HG03558 (cell line): ENCODE measurements at regions not wholly inside any gene's neighbourhood (a gene's known extent, or its start where the extent isn't known, plus 50 kb on each side); places are given as distances from the start of the nearest gene placed in this dataset.

Experiments used
- ATAC-seq: cut with Tn5 transposase; IDR thresholded peaks from one replicate; pipeline ENCODE4 v1.9.1; 2021; ENCODE audit warnings: moderate number of reproducible peaks; ENCODE audit not compliant: unreplicated experiment; ENCODE audit errors: extremely low read depth

DNA sequence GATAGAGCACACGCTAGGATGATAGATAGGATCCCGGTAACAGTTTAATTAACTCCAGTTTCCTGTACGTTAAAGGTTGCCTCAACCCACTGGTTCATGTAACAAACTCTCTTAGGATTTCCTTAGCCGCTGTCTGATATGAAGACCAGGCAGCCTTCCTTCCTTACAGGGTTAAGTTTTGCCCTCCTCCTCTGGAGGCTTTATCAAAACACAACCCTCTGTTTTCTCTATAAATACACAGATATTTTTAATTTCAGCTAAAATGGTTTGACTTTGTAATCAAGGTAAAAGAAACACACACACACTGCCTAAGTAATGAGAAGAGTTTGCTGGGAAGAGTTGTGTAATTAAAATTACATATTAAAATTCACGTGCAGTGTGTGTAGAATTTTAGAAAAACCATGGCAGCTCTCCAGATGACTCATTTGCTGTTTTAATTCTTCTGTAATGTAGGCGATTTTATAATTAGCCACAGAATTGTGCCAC, 369.8 kb downstream of the CSNK1G3 start:
- no peak for ATAC-seq

DNA sequence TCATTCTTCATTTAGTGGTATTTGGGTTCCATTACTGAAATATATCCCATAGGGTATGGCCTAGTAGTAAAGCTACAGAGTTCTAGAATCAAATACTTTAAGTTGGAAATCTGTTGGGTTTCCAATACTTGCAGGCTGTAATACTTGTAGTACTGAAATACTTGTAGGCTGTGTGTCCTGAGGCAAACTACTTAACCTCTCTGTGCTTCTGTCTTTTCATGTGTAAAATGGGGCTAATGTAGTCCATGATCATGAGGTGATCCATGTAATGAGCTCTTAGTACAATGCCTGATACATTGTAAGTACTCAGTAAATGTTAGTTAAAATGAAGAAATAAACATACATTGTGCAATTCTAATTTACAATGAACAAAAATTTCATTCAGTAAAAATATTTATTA, 368.9 kb downstream of the CSNK1G3 start:
- ATAC-seq = no peak

DNA sequence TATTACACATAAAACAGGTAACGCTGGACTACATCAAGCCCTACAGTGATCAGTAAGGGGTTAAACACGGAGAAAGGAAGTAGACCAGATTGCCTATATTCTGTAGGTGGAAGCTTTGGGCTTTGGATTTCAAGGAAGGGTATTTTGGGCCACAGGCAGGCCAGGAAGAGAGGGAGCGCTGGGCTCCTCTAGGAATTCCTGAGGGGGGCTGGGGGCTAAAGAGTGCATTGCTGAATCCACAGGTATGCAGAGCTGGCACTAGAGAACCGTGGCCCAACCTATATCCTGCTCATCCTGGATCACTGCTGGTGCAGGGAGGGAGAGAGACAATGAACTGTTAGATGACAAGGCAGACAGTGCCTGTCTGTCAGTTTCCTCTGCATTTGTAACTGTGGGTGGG, 367.1 kb downstream of the CSNK1G3 start:
- ATAC-seq = no peak

DNA sequence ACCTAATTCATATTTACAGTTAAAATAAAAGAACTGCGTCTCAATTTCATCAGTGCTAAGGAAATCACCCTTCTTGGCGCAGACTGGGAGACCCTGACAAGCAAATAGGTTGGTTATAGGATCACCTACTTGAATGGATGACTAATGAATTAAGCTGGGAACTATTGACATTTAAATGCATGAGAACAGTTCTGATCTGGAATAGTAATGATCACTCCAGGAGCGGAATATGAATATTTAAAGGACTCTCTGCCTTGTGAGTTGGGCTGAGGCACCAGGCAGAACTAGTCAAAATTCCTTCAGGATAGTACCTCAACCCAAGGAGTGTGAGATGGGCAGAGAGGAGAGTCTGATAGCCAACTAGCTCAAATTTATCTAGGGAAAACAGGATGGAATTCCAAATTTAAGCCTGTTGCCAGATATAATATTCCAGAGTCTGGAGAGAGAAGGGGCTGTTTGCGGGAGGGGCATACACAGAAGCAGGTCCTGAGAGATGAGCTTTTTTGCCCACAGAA, 364.4 kb downstream of the CSNK1G3 start:
- ATAC-seq = no peak

DNA sequence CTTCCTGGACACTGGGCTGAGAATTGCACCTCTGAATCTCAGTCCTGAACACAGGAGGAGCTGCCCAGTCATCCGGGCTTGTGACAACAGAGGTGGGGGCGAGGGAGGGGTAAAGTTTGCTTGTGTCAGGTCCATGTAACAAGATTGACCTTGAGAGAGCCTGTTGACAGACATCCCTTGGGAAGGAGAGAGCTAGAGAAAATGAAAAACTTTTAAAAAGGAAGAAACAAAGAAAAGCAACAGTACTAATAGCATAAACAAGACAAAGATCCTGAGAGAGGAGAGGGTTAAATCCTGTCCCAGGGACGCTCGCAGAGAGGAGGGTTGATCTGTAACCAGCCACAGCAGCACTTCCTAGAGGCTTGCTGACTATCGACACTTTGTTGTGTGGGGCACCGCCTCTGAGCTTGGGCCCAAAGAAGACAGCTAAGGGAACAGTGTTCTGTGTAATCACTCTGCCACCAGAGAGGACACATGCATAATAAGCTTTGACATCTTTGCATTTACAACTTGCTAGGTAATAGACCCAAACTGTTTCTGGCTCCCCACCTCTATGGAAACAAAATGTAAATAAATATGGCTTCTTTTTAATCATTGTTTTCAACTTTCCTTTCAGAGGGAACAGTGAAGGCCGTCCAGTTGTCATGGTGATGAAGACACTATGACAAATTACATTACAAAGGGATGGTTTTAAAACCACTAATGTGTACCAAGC, 363.7 kb downstream of the CSNK1G3 start:
- no peak for ATAC-seq

DNA sequence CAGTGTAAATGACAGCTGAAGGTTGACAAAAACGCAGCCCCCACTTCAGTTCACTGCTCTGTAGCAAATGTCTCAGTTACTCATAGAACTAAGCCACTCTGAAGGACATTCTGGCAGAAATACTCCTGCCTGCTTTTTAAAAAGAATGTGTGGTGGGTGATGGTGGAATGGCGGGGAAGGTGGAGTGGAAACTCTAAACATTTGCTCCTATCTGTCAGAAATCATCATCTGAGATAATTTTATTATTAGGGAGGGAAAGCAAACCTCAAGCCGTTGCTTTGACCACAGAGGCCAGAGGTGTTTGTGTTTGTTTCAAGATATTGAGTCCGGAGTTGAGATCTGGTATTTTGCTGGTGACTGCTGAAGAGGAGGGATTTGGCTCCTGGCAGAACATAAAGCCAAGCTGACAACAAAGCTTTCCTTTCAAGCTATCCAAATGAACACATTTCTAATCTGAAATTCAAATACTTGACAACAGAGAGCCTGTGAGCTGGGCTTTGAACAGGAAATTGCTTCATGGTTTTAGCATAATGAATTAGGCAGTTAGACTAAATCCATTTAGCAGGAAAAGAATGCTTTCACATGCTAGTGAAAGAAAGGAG, 362.7 kb downstream of the CSNK1G3 start:
- no peak for ATAC-seq

DNA sequence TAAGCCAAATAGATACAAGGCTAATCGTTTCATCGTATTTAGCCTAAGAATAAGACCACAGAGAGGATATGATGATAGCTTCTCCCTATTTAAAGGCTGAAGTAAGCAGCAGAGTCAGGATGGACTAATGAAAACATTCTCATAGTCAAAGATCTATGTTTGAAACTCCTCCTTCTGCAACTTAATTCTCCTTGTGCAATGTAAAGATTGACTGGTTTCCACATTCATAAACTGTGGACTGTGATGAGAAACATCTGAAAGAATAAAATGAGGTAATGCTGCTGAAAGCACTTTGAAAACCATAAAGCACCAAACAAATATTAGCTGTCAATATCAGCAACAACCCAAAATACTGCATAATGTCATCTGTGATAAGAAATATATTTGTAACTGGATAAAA, 361.9 kb downstream of the CSNK1G3 start:
- ATAC-seq = no peak

DNA sequence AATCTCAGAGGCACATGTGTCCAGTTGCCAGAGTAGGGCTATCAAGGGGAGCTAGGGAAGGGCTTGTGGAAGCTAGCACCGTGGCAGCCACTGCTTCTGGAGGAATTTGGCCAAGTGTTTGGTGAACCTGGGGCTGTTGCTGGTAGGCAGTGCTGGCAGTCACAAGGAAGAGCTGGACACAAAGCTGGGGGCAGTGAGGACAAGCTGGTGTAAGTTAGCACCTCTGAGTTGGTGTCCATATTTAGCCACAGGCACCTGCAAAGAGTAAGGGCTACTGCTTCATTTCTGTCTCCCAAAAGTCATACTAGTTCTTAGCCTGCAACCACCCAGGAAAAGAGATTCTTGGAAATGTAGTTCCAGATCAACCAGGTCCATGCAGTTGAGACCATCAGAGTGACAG, 359.4 kb downstream of the CSNK1G3 start:
- ATAC-seq = no peak

DNA sequence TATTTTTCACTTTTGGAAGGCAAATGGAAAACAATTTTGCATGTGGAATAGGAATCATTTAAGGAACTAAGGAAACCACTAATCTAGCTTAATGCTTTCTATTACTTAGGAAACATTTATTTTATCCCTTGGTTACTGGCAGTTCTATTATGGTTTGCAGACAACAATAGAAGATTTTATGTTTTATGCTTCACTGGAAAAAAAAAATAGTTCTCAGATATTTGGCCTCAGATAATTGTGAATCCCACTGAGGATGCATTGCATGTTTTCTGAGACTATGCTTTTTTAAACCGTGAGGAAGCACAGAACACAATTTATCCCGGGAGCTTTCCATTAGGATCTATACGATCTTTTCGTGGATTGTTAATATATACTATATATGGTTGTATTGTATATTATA, 356.9 kb downstream of the CSNK1G3 start:
- no peak for ATAC-seq

DNA sequence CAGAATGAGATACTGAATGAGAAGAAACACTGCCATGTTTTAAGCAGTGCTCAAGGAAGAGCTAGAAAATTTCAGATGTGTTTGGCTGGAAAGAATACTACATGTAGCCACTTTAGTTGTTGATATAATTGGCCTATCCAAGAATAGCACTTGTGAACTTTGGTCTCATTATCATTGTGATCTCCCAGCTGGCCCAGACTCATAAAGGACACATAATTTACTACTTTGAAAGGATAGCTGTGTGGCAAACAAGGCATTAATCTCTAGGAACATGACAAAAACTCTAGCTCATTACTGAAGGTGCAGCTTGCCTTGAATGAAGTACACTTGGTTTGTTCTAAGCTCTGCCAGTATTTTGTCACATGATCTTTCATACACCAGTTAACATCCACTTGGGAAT, 356.3 kb downstream of the CSNK1G3 start:
- ATAC-seq = no peak

DNA sequence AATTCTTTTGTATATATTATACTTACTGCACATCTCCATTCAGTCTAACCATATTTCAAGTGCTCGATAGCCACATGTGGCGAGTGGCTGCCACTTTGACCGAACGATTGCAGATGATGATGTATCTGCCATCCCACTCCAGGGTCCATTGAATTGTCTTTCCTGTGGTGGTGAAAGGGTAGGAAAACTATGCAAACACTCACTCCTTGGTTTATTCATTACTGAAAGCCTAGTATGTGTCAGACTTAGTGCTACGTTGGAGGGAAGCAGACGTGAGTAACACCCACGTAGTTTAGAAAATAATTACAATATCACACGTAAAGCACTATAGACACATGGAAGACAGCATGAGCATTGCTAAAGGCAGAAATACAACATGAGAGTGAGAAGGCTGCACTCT, 353.7 kb downstream of the CSNK1G3 start:
- ATAC-seq = no peak

DNA sequence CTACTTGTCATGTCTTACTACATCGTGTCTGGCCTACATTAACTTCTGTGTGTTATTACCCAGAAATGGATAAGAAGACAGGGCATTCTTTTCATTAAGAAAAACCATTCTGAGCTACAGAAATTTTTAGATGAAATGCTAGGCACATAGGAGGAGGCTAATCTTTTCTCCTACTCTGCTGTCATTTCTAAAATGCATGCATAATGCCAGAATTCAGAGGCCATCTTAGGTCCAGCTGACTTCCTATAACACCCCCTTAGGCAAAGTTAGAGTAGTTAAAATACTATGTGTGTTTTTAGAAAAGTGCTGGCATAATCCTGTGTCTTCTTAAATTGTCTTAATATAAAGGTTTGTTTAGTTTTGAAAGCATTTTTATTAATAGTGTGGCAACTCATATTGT, 352.6 kb downstream of the CSNK1G3 start:
- ATAC-seq = no peak

DNA sequence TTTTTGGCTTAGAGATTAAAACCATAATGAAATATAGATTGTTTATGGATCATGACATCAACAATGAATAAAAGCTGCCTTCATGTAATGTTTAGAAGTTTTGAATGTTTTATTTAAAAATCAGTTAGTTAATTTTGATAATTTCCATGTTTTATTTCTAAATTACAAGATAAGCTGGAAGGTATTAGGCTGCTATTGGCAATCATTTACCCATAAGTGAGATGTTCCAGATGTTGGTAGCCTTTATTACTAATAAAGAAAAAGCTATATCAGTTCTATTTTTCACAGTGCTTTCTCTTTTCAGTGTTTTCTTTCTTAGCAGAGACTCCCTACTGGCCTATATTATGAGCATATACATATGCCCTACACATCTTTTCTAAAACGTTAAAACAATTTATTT, 347.0 kb downstream of the CSNK1G3 start:
- ATAC-seq = no peak

DNA sequence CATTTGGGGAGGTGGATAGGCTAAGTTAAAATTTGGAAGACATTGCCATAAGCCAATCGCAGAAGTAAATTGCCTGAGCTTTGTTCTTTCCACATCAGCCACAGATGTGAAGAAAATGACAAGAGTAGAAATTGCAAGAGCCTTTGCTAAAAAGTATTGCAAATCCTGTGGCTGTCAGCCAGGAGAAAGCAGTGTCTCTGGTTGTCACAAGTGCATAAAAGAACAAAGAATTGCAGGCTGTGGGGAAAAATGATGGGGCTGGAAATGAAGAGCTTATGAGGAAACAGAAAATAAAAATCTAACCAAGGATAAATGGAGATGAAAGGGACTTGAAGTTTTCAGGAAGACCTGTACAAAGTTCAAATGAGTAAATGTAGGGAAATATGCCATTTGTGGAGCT, 344.8 kb downstream of the CSNK1G3 start:
- ATAC-seq = no peak

DNA sequence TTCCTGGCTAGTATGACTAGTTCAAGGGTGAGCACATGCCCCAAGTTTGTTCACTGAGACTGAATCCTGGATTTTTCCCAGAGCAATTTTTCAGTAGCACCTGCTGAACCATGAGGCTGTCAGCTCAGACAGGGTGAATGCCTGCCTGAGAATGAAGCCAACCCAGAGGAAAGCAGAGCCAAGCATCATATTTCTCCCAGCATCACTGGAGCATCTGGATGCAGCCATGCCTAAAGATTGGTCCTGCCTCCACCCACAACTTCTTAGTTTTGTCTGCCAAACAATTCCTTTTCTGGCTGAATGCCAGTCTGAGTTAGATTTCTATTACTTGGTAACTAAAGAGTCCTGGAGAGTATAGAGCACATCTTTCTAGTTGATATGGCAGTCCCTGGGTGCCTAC, 343.6 kb downstream of the CSNK1G3 start:
- ATAC-seq = no peak

DNA sequence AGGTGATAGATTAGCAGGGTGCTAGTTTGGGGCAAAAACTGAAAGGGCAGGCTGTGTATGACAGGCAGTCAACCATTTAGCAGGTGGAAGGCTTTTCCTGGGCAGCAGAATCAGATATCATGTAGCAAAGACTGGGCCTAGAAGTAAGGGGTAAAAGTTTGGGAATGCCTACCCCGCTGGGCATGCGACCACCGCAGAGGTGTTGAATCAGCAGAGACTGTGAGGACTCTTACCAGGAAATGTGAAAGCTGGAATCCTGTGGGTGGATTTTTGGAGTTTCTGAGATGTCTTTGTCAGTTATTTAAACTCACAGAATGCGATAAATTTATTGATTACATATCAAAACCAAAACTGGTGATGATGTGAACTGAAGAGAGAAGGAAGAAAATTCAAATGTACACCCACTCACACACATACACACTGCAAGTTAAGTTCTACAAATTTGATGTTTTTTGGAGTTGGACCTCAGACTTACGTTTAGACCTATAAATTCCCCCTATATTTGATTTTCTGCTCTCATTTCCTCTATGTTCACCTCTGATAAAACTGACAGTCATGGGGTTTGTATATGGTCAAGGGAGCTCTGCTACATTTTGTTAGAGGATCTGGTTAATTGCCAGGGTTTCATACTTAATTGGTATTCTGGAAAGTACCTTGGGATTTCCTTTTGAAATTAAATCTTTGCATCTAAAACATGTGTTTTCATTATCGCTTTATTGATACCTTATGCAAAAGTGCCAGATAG, 333.6 kb downstream of the CSNK1G3 start:
- no peak for ATAC-seq

DNA sequence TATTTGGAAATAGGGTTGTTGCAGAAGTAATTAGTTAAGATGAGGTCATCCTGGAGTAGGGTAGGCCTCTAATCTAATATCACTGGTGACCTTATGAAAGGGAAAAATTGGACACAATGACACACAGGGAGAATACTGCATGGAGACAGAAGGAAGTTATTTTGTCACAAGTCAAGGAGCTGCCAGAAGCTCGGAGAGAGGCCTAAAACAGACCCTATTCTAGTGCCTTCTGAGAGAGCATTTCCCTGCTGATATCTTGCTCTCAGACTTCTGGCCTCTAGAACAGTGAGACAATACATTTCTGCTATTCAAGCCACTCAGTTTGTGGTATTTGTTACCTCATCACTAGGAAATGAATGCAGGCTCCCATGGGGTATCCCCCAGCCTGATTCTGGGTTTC, 332.9 kb downstream of the CSNK1G3 start:
- no peak for ATAC-seq

DNA sequence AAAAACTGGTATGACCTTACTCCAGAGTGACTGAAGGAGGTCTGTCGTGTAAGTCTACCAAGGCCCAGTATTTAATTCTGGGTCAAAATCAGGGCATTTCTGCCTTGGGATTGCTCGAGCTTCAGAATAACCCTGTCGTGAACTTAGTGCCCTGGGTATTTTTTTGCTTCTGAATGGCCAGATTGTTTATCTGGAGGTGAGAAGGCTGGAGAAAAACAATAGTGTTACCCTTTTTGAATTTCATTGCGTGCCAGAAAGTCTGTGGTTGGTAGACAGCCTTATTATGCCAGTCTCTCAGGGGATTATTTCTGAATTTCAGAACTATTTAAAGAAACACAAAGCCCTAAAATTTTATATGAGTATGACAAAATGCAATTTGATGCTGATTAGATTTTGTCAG, 323.4 kb downstream of the CSNK1G3 start:
- ATAC-seq = no peak

DNA sequence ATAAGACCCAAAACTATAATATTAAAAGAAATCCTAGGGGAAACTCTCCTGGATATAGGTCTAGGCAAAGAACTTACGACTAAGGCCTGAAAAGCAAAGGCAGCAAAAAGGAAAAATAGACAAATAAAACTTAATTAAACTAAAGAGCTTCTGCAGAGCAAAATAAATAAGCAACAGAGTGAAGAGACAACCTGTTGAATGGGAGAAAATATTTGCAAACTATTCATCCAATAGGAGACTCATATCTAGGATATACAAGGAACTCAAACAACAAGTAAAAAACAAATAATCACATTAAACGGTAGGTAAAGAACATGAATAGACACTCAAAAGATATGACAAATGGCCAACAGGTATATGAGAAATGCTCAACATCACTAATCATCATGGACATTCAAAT, 318.6 kb downstream of the CSNK1G3 start:
- no peak for ATAC-seq

DNA sequence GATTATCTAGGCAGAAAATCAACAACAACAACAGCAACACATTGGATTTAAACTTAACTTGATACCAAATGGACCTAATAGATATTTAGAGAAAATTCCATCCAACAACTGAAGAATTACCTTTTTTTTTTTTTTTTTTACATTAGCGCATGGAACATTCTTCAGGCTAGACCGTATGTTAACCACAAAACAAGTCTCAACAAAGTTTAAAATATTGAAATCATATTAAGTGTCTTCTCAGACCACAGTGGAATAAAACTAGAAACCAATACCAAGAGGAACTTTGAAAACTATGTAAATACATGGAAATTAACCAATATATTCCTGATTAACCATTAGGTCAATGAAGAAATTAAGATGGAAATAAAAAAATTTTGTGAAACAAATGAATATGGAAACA, 315.8 kb downstream of the CSNK1G3 start:
- no peak for ATAC-seq

DNA sequence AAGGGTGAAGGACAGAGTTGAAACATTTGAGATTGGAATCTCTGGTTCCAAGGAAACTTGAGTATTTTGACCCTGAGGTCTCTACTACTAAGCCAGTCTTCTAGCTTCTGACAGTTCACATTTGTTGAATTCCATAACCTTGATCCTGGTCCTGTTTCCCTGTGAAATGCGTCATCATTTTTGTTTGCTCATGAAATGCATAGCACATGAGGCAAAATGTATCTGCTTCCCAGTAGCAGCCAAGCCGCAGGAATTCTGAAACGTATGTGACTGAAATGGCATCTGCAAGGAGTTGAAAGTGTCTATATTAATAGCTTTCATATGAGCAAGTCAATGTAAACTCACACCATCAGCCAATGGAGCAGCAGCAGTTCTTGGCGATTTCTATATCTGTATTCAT, 307.9 kb downstream of the CSNK1G3 start:
- ATAC-seq = no peak
